Upper lobe of right lung (tissue), 1 donor: ENCODE measurements at regions not wholly inside any gene's neighbourhood (a gene's known extent, or its start where the extent isn't known, plus 50 kb on each side); places are given as distances from the start of the nearest gene placed in this dataset.

ENCODE experiments used
- ATAC-seq: fragments of 200-7000 bp; cut with Tn5 transposase; one replicate; pipeline ENCODE4 v1.9.1; 2020; ENCODE audit warnings: mild to moderate bottlenecking, moderate library complexity
- DNase-seq: peaks from one replicate; pipeline ENCODE4 v3.0.0-alpha.2; 2020
- H3K27ac ChIP-seq: fragments of 200-600 bp; one replicate; pipeline ENCODE4 v1.8.0; 2022
- H3K27me3 ChIP-seq: fragments of 200-600 bp; one replicate; pipeline ENCODE4 v1.8.0; 2022; ENCODE audit warnings: mild to moderate bottlenecking
- H3K36me3 ChIP-seq: fragments of 200-600 bp; one replicate; pipeline ENCODE4 v1.8.0; 2022
- H3K4me1 ChIP-seq: fragments of 200-600 bp; one replicate; pipeline ENCODE4 v1.8.0; 2022
- H3K4me3 ChIP-seq: fragments of 200-600 bp; one replicate; pipeline ENCODE4 v1.8.0; 2022; ENCODE audit warnings: mild to moderate bottlenecking
- H3K9me3 ChIP-seq: fragments of 200-600 bp; one replicate; pipeline ENCODE4 v1.8.0; 2022
- CTCF ChIP-seq: fragments of 200-600 bp; IDR thresholded peaks from one replicate; pipeline ENCODE4 v1.8.0; 2022; ENCODE audit warnings: antibody characterized with exemption
- intact Hi-C: fragments of 100-400 bp; cut with DNase I; formaldehyde crosslinking; loops from one replicate; pipeline ENCODE4 v1.11.0; 2022
- donor health status: DM: no; HTN: yes; CAD: no; lungs with severe emphysema.

- no peak overlapping the region for H3K27ac ChIP-seq
- no peaks in the 10 kb centered on the region for H3K36me3 ChIP-seq
- no peaks in the 10 kb centered on the region for H3K9me3 ChIP-seq
- H3K4me1 ChIP-seq: peaks cover 13% of the 10 kb centered on the region
- no peak overlapping the region for H3K4me3 ChIP-seq
- DNase-seq (peak; percentile 57), ATAC-seq (no peak)
- TF ChIP-seq CTCF: peak; percentile 43
- H3K27me3 ChIP-seq: no peaks in the 10 kb centered on the region
- intact Hi-C loops: no loop called here
Observed at GRCh38 chr17:77741109-77741508, 217.4 kb upstream of the TNRC6C start.

- H3K9me3 ChIP-seq: no peaks in the 10 kb centered on the region
- H3K27me3 ChIP-seq: no peaks in the 10 kb centered on the region
- peaks cover 8% of the 10 kb centered on the region for H3K4me1 ChIP-seq
- H3K36me3 ChIP-seq: no peaks in the 10 kb centered on the region
- no peak for TF ChIP-seq CTCF
- H3K4me3 ChIP-seq: no peak overlapping the region
- DNase-seq (peak; percentile 4), ATAC-seq (no peak)
- intact Hi-C loops: no loop called here
- no peak overlapping the region for H3K27ac ChIP-seq
Observed at GRCh38 chr17:77742579-77742978, 215.9 kb upstream of the TNRC6C start.

DNA sequence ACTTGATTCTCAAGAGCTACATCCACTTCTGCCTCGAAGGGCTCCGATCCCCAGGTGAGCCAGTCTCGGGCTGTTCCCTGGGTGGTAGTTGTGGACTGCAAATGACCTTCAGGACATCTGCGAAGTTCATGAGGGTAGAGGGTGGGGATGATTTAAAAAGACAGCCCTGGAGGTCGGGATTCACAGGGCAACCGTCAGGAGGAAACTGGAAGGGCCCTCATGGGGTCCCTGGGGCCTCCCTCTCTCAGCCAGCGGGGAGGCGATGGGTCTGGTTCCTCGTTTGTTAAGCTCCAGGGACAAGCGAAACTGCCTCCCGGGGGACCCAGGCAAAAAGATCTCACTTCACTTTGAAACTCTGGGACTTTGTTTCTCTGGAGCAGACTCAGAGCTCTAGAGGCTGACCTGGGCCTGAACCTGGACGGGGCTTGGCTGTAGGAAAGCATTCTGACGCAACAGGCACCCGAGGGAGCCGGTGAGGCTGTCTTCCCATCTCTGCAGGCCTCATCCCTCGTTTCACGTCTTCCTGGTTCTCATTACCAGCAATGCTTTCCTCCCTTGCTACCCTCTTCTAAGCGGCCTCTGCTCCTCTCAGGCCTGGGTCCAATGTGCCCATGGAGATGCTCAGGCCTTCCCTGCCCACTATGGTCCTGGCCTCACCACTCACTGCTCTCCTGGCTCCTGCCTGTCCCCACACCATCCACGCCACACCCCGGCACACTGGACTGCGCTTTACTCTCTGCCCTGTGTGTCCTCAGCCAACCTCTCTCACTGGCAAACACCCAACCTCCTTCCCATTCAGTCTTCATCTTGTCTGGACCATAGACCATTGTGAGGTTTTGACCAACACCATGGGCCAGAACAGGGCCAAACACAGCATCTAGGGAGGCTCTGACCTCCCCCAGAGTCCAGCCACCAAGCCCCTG is 214.2 kb upstream of the TNRC6C start:
- intact Hi-C loops: no loop called here
- ATAC-seq: no peak
- H3K4me3 ChIP-seq: no peak overlapping the region
- TF ChIP-seq CTCF: no peak
- H3K36me3 ChIP-seq: no peaks in the 10 kb centered on the region
- peak; percentile 43 for DNase-seq
- no peaks in the 10 kb centered on the region for H3K4me1 ChIP-seq
- no peaks in the 10 kb centered on the region for H3K27me3 ChIP-seq
- H3K27ac ChIP-seq: no peak overlapping the region
- H3K9me3 ChIP-seq: no peaks in the 10 kb centered on the region

GRCh38 chr17:77745702-77746101 is 212.8 kb upstream of the TNRC6C start:
- intact Hi-C loops: no loop called here
- no peak for ATAC-seq

DNA sequence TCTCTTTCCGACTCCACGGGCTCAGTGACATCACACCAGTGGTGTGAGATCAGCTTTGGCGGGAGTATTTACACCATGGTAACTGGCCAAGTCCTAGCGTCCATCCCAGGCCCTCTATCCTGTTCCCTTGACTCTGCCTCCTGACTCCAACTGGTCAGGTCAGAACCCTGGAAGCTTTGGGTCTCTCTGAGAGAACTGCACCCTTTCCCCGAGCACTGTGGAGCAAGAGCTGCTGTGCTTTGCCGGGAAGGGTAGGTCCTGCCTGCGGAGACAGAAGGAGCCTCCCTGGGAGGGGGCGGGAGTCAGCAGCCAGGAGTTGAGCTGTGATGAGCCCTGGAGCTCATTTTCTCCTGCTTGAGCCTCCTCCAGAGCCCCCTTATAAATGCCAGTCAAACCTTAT is 212.1 kb upstream of the TNRC6C start:
- no peaks in the 10 kb centered on the region for H3K4me1 ChIP-seq
- H3K36me3 ChIP-seq: no peaks in the 10 kb centered on the region
- DNase-seq (peak; percentile 32), ATAC-seq (no peak)
- no peak overlapping the region for H3K27ac ChIP-seq
- no peaks in the 10 kb centered on the region for H3K9me3 ChIP-seq
- no peak for TF ChIP-seq CTCF
- intact Hi-C loops: no loop called here
- H3K4me3 ChIP-seq: no peak overlapping the region
- no peaks in the 10 kb centered on the region for H3K27me3 ChIP-seq

More at GRCh38 chr17:77745702-77746101, 212.8 kb upstream of the TNRC6C start:
- no peak overlapping the region for H3K27ac ChIP-seq
- no peaks in the 10 kb centered on the region for H3K9me3 ChIP-seq
- no peaks in the 10 kb centered on the region for H3K4me1 ChIP-seq
- H3K36me3 ChIP-seq: no peaks in the 10 kb centered on the region
- H3K4me3 ChIP-seq: no peak overlapping the region
- no peak for TF ChIP-seq CTCF
- H3K27me3 ChIP-seq: no peaks in the 10 kb centered on the region
- no peak for DNase-seq
